Thyroid gland (tissue), 4 donors: ENCODE measurements at regions not wholly inside any gene's neighbourhood (a gene's known extent, or its start where the extent isn't known, plus 50 kb on each side); places are given as distances from the start of the nearest gene placed in this dataset.

ENCODE experiments used
- CTCF ChIP-seq, 6 experiments: fragments of 200-600 bp in 3 of 6; fragments of 450-650 bp in 3 of 6; sonication (generic) in 3 of 6; IDR thresholded peaks; one replicate each; pipeline ENCODE4 v1.5.1; 2016 to 2019; ENCODE audit warnings: antibody characterized with exemption in 6 of 6, mild to moderate bottlenecking in 2 of 6, inconsistent platforms in 1 of 6, moderate library complexity in 1 of 6
- POLR2A ChIP-seq, 2 donors: fragments of 450-650 bp; IDR thresholded peaks; one replicate each; pipeline ENCODE4 v1.6.1; 2017; ENCODE audit warnings: antibody characterized with exemption in 2 of 2, mild to moderate bottlenecking in 2 of 2, moderate library complexity in 1 of 2

- no peak for TF ChIP-seq CTCF (IDR thresholded peaks at IDR 0.05)
- no peak for TF ChIP-seq POLR2A (IDR thresholded peaks at IDR 0.05)
Measured at GRCh38 chr16:22691335-22691734, 122.6 kb upstream of the HS3ST2 start.
